WTC11 (cell line): ENCODE measurements at regions not wholly inside any gene's neighbourhood (a gene's known extent, or its start where the extent isn't known, plus 50 kb on each side); places are given as distances from the start of the nearest gene placed in this dataset.

Source experiments
- ATF2 ChIP-seq: sonication (generic); formaldehyde crosslinking; IDR thresholded peaks from 2 replicates; pipeline ENCODE4 v1.8.1; 2022; ENCODE audit warnings: low read depth, missing genetic modification reagents, borderline replicate concordance
- CTCF ChIP-seq: fragments of 200-600 bp; IDR thresholded peaks from 2 replicates; pipeline ENCODE4 v1.8.0; 2022; ENCODE audit warnings: antibody characterized with exemption
- E2F4 ChIP-seq: sonication (generic); formaldehyde crosslinking; IDR thresholded peaks from 2 replicates; pipeline ENCODE4 v1.8.1; 2022; ENCODE audit warnings: low read depth, mild to moderate bottlenecking, moderate library complexity, missing genetic modification reagents, borderline replicate concordance
- ELF4 ChIP-seq: sonication (generic); formaldehyde crosslinking; IDR thresholded peaks from 2 replicates; pipeline ENCODE4 v1.8.1; 2022; ENCODE audit warnings: low read depth, mild to moderate bottlenecking, moderate library complexity, missing genetic modification reagents
- HMGXB4 ChIP-seq: sonication (generic); formaldehyde crosslinking; IDR thresholded peaks from 2 replicates; pipeline ENCODE4 v1.8.1; 2023; ENCODE audit warnings: mild to moderate bottlenecking, moderate library complexity, missing genetic modification reagents
- JUN ChIP-seq: sonication (generic); formaldehyde crosslinking; IDR thresholded peaks from 2 replicates; pipeline ENCODE4 v1.8.0; 2023; ENCODE audit warnings: mild to moderate bottlenecking, missing genetic modification reagents
- NFYB ChIP-seq: sonication (generic); formaldehyde crosslinking; conservative IDR thresholded peaks from 2 replicates; pipeline ENCODE4 v1.8.0; 2022; ENCODE audit warnings: low read depth, missing genetic modification reagents
- NR2C2 ChIP-seq: sonication (generic); formaldehyde crosslinking; IDR thresholded peaks from 2 replicates; pipeline ENCODE4 v1.8.0; 2022; ENCODE audit warnings: mild to moderate bottlenecking, missing genetic modification reagents
- RELA ChIP-seq: sonication (generic); formaldehyde crosslinking; IDR thresholded peaks from 2 replicates; pipeline ENCODE4 v1.8.1; 2022; ENCODE audit warnings: missing genetic modification reagents, mild to moderate bottlenecking, borderline replicate concordance
- TCF7 ChIP-seq: sonication (generic); formaldehyde crosslinking; IDR thresholded peaks from 2 replicates; pipeline ENCODE4 v1.8.0; 2022; ENCODE audit warnings: mild to moderate bottlenecking, low read depth, missing genetic modification reagents, moderate library complexity
- TEAD1 ChIP-seq: sonication (generic); formaldehyde crosslinking; IDR thresholded peaks from 2 replicates; pipeline ENCODE4 v1.8.0; 2022; ENCODE audit warnings: mild to moderate bottlenecking, missing genetic modification reagents
- ZNF416 ChIP-seq: fragments of 250-450 bp; sonication (Bioruptor Pico); IDR thresholded peaks from 2 replicates; pipeline ENCODE4 v1.9.0; 2021; ENCODE audit warnings: mild to moderate bottlenecking, inconsistent platforms

GRCh38 chr4:36432586-36432985 lies 151.2 kb downstream of the DTHD1 start:
- no peak for TF ChIP-seq CTCF
- no peak for TF ChIP-seq ATF2 (CRISPR knock-in tag)
- no peak for TF ChIP-seq ELF4 (CRISPR knock-in tag)
- no peak for TF ChIP-seq HMGXB4 (CRISPR knock-in tag)
- no peak for TF ChIP-seq RELA
- TF ChIP-seq TCF7 (CRISPR knock-in tag), result no peak
- TF ChIP-seq ZNF416, result no peak
- no peak for TF ChIP-seq TEAD1 (CRISPR knock-in tag)
- no peak for TF ChIP-seq NFYB (CRISPR knock-in tag)
- no peak for TF ChIP-seq NR2C2
- no peak for TF ChIP-seq JUN
- no peak for TF ChIP-seq E2F4 (CRISPR knock-in tag)
